Panc1 (cell line): ENCODE measurements at regions not wholly inside any gene's neighbourhood (a gene's known extent, or its start where the extent isn't known, plus 50 kb on each side); places are given as distances from the start of the nearest gene placed in this dataset.

Experiments used
- POLR2AphosphoS5 ChIP-seq: IDR thresholded peaks from 2 replicates; pipeline ENCODE4 v1.6.1; 2012; ENCODE audit warnings: mild to moderate bottlenecking, low read depth, low read length, moderate library complexity
- SIN3A ChIP-seq: IDR thresholded peaks from 2 replicates; pipeline ENCODE4 v1.6.1; 2012; ENCODE audit warnings: low read depth, mild to moderate bottlenecking, low read length, moderate library complexity, borderline replicate concordance; ENCODE audit not compliant: insufficient read depth
- TCF7L2 ChIP-seq: IDR thresholded peaks from 2 replicates; pipeline ENCODE4 v1.6.1; 2011; ENCODE audit warnings: mild to moderate bottlenecking, low read depth, low read length, inconsistent platforms
- TF ChIP-seq, protein P1 (sequence below): fragments of 450-650 bp; IDR thresholded peaks from 2 replicates; pipeline ENCODE4 v1.5.1; 2017; ENCODE audit warnings: mild to moderate bottlenecking

GRCh38 chr5:168013546-168013945, 277.9 kb upstream of the WWC1 start:
- TF ChIP-seq, protein P1, sequence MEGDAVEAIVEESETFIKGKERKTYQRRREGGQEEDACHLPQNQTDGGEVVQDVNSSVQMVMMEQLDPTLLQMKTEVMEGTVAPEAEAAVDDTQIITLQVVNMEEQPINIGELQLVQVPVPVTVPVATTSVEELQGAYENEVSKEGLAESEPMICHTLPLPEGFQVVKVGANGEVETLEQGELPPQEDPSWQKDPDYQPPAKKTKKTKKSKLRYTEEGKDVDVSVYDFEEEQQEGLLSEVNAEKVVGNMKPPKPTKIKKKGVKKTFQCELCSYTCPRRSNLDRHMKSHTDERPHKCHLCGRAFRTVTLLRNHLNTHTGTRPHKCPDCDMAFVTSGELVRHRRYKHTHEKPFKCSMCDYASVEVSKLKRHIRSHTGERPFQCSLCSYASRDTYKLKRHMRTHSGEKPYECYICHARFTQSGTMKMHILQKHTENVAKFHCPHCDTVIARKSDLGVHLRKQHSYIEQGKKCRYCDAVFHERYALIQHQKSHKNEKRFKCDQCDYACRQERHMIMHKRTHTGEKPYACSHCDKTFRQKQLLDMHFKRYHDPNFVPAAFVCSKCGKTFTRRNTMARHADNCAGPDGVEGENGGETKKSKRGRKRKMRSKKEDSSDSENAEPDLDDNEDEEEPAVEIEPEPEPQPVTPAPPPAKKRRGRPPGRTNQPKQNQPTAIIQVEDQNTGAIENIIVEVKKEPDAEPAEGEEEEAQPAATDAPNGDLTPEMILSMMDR, result no peak
- TF ChIP-seq POLR2AphosphoS5 (no peak), TCF7L2 (no peak), SIN3A (no peak)
